ENCODE measurements at regions not wholly inside any gene's neighbourhood (a gene's known extent, or its start where the extent isn't known, plus 50 kb on each side); places are given as distances from the start of the nearest gene placed in this dataset.

- no peak for DNase-seq (ENCODE audit: low read depth)
Measured at GRCh38 chr14:84792722-84793410, 737.1 kb upstream of the FLRT2 start.

- no peak for DNase-seq (ENCODE audit: low read depth)
Measured at GRCh38 chr14:84797326-84797725, 732.6 kb upstream of the FLRT2 start.

GRCh38 chr14:84804468-84804867, 725.5 kb upstream of the FLRT2 start:
- no peak for DNase-seq (ENCODE audit: low read depth)

- no peak for DNase-seq (ENCODE audit: low read depth)
Measured at GRCh38 chr14:84804895-84805294, 725.0 kb upstream of the FLRT2 start.

GRCh38 chr14:84806181-84806580, 723.8 kb upstream of the FLRT2 start:
- no peak for DNase-seq (ENCODE audit: low read depth)

GRCh38 chr14:84806622-84807021, 723.3 kb upstream of the FLRT2 start:
- DNase-seq (ENCODE audit: low read depth), result no peak

- DNase-seq (ENCODE audit: low read depth), result no peak
Measured at GRCh38 chr14:84807673-84808072, 722.3 kb upstream of the FLRT2 start.

- no peak for DNase-seq (ENCODE audit: low read depth)
Measured at GRCh38 chr14:84809158-84809557, 720.8 kb upstream of the FLRT2 start.

GRCh38 chr14:84814391-84814790, 715.6 kb upstream of the FLRT2 start:
- DNase-seq (ENCODE audit: low read depth), result no peak

- no peak for DNase-seq (ENCODE audit: low read depth)
Measured at GRCh38 chr14:84819528-84819927, 710.4 kb upstream of the FLRT2 start.

- DNase-seq (ENCODE audit: low read depth), result no peak
Measured at GRCh38 chr14:84825481-84826251, 704.3 kb upstream of the FLRT2 start.

- no peak for DNase-seq (ENCODE audit: low read depth)
Measured at GRCh38 chr14:84826294-84826693, 703.6 kb upstream of the FLRT2 start.

GRCh38 chr14:84850595-84850994, 679.3 kb upstream of the FLRT2 start:
- DNase-seq (ENCODE audit: low read depth), result no peak

GRCh38 chr14:84856751-84857534, 673.0 kb upstream of the FLRT2 start:
- DNase-seq (ENCODE audit: low read depth), result no peak

- DNase-seq (ENCODE audit: low read depth), result no peak
Measured at GRCh38 chr14:84857571-84857970, 672.4 kb upstream of the FLRT2 start.

GRCh38 chr14:84859116-84859515, 670.8 kb upstream of the FLRT2 start:
- DNase-seq (ENCODE audit: low read depth), result no peak

GRCh38 chr14:84864548-84865271, 665.2 kb upstream of the FLRT2 start:
- no peak for DNase-seq (ENCODE audit: low read depth)

- DNase-seq (ENCODE audit: low read depth), result no peak
Measured at GRCh38 chr14:84871734-84872133, 658.2 kb upstream of the FLRT2 start.

GRCh38 chr14:84874436-84874835, 655.5 kb upstream of the FLRT2 start:
- DNase-seq (ENCODE audit: low read depth), result no peak

GRCh38 chr14:84877061-84877460, 652.9 kb upstream of the FLRT2 start:
- DNase-seq (ENCODE audit: low read depth), result no peak

- no peak for DNase-seq (ENCODE audit: low read depth)
Measured at GRCh38 chr14:84882830-84883229, 647.1 kb upstream of the FLRT2 start.

GRCh38 chr14:84885061-84885460, 644.9 kb upstream of the FLRT2 start:
- no peak for DNase-seq (ENCODE audit: low read depth)
